SJSA1 (cell line): ENCODE measurements at regions not wholly inside any gene's neighbourhood (a gene's known extent, or its start where the extent isn't known, plus 50 kb on each side); places are given as distances from the start of the nearest gene placed in this dataset.

Experiments used
- DNase-seq, 2 experiments: peaks; one replicate each; pipeline ENCODE4 v3.0.0-alpha.2; 2015 to 2020; ENCODE audit warnings: low spot score in 2 of 2, low read depth in 1 of 2
- H3K27ac ChIP-seq: fragments of 250-450 bp; sonication (Bioruptor Pico); 2 replicates; pipeline ENCODE4 v1.5.1; 2020; ENCODE audit warnings: mild to moderate bottlenecking, moderate library complexity
- H3K27me3 ChIP-seq: fragments of 250-450 bp; sonication (Bioruptor Pico); replicated peaks from 2 replicates; pipeline ENCODE4 v1.5.1; 2020; ENCODE audit warnings: mild to moderate bottlenecking, moderate library complexity
- H3K36me3 ChIP-seq: fragments of 250-450 bp; sonication (Bioruptor Pico); 2 replicates; pipeline ENCODE4 v1.5.1; 2020; ENCODE audit warnings: mild to moderate bottlenecking
- H3K4me1 ChIP-seq: fragments of 250-450 bp; sonication (Bioruptor Pico); replicated peaks from 2 replicates; pipeline ENCODE4 v1.6.1; 2021; ENCODE audit warnings: mild to moderate bottlenecking
- H3K4me3 ChIP-seq: fragments of 250-450 bp; sonication (Bioruptor Pico); 2 replicates; pipeline ENCODE4 v1.5.1; 2020; ENCODE audit warnings: mild to moderate bottlenecking
- H3K9me3 ChIP-seq: fragments of 250-450 bp; sonication (Bioruptor Pico); replicated peaks from 2 replicates; pipeline ENCODE4 v1.5.1; 2020; ENCODE audit warnings: mild to moderate bottlenecking

DNA sequence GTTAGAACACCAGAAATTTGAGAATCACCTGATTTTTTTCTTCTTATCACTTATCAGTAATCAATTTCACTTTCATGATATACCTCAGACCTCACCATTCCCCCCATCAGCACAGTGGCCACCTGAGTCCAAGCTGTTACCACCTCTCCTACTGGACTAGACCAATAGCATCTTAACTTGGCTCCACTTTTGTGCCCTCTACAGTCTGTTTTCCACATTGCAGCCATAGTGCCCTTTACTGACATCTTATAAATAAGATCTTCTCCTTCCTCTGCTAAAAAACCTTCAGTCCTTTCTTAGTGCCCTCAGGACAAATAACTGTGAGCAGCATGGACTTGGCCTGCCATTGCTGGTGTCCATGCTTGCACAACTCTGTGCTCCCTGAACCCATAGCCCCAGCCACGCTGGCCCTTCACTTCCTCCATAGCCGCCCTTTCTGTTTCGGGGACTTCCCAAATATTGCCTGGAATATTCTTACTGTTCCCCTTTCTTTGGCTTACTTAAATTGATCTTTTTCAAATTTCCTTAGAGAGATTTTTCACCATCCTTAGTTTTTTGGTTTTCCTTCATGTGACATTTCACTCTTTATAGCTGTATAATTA is 380.8 kb downstream of the LMO7 start:
- Histone ChIP-seq H3K27ac (no peak overlapping the region), H3K27me3 (no peaks in the 10 kb centered on the region), H3K36me3 (no peaks in the 10 kb centered on the region), H3K4me3 (no peak overlapping the region), H3K4me1 (no peaks in the 10 kb centered on the region), H3K9me3 (no peaks in the 10 kb centered on the region)
- no peak for DNase-seq

DNA sequence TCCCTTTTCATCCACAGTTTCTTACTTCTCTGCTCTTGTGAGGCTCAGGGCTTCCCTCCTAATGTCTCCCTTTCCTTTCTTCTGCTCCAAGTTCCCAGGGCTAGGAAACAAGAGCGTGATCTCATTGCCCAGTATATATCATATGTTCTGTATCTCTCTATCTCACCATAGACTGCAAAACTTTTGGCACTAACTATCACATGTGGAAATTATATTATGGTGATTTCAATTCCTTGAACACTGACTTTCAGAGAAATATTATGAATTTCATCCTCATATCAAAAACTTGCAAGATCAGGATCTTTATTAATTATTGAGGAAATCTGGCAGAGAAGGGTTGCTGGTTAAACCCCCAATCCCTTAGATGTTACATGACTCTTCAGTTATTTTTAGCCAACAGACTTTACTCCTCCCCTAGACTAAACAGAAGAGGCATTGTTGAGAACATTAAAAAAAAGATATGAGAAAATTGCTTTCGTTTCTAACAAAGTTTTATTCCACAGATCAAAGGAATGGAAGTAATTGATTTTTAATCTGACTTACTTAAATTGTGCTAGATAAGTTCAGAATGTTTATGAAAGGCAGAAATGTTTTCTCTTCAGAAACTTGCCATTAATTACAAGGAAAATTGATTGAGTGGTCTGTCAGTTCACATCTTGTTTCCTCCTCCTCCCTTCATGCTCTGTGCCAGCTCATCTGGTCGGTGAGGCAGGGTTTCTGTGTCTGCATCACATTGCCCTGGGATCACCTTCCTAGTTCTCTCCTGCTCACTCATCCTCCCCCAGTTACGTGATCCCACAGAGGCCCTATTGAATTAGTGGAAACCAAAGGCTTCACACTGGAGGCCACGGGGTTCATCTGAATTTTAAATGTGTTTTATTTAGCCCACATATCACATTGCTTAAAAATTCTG is 378.5 kb downstream of the LMO7 start:
- no peaks in the 10 kb centered on the region for H3K4me1 ChIP-seq
- no peaks in the 10 kb centered on the region for H3K36me3 ChIP-seq
- H3K4me3 ChIP-seq, result no peak overlapping the region
- no peaks in the 10 kb centered on the region for H3K27me3 ChIP-seq
- no peaks in the 10 kb centered on the region for H3K9me3 ChIP-seq
- no peak overlapping the region for H3K27ac ChIP-seq
- no peak for DNase-seq

DNA sequence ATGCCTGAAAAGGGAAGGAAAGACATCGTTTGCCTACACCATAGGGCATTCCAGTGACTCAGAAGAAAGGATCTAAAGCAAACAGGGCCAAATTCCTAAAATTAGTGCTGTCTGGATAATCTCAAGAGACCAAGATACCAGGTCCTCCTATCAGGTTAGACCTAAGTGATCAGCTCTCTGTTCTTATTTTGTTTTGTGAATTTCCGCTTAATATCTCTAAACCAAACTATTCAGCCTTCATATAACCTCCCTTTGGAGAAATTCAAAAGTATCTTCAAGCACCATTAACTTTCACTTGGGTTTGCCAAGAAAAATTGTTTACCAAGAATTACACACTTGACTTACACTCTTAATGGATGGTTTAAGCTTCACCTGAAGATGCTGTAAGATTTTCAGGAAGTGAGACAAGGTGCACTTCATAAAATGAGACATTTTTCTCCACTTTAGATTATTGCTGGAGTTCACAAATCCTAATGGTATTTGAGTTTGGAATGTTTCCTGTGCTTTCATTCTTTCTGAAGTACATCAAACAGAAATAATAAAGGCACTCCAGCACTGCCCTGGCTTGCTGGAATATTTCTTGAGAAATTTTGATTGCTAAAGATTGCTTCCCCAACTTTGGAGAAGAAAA is 376.1 kb downstream of the LMO7 start:
- Histone ChIP-seq H3K27me3 (no peaks in the 10 kb centered on the region), H3K9me3 (no peaks in the 10 kb centered on the region), H3K27ac (no peak overlapping the region), H3K4me3 (no peak overlapping the region), H3K36me3 (no peaks in the 10 kb centered on the region), H3K4me1 (no peaks in the 10 kb centered on the region)
- no peak for DNase-seq

GRCh38 chr13:76009267-76009890 is 373.2 kb downstream of the LMO7 start:
- Histone ChIP-seq H3K9me3 (no peaks in the 10 kb centered on the region), H3K27ac (no peak overlapping the region), H3K27me3 (no peaks in the 10 kb centered on the region), H3K4me1 (no peaks in the 10 kb centered on the region), H3K4me3 (no peak overlapping the region), H3K36me3 (no peaks in the 10 kb centered on the region)
- no peak for DNase-seq

- Histone ChIP-seq H3K4me3 (no peak overlapping the region), H3K27ac (no peak overlapping the region), H3K4me1 (no peaks in the 10 kb centered on the region), H3K9me3 (no peaks in the 10 kb centered on the region), H3K36me3 (no peaks in the 10 kb centered on the region), H3K27me3 (no peaks in the 10 kb centered on the region)
- DNase-seq, result no peak
Measured at GRCh38 chr13:76004416-76004815, 368.3 kb downstream of the LMO7 start.

GRCh38 chr13:76000131-76000530 is 364.0 kb downstream of the LMO7 start:
- Histone ChIP-seq H3K4me3 (no peak overlapping the region), H3K36me3 (no peaks in the 10 kb centered on the region), H3K27me3 (no peaks in the 10 kb centered on the region), H3K9me3 (no peaks in the 10 kb centered on the region), H3K4me1 (no peaks in the 10 kb centered on the region), H3K27ac (no peak overlapping the region)
- no peak for DNase-seq

DNA sequence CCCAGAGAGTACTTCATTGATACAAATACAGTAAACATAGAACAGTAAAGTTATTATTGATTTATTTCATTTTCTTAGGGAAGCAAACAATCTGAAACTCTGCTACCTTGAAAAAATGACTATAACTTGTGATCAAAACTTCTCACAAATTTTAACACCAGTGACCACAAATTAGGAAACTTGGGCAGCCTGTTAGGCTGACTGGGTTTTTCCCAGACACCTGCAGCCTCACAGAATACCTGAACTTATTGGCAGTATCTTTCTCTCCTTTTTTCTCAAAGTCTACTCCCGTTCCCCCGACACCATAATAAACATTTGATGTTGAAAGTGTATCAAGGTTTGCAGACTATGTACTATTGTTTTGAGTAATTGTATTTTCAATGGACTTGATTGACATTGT is 360.5 kb downstream of the LMO7 start:
- Histone ChIP-seq H3K9me3 (no peaks in the 10 kb centered on the region), H3K27me3 (no peaks in the 10 kb centered on the region), H3K36me3 (no peaks in the 10 kb centered on the region), H3K4me3 (no peak overlapping the region), H3K27ac (no peak overlapping the region), H3K4me1 (no peaks in the 10 kb centered on the region)
- DNase-seq, result no peak

DNA sequence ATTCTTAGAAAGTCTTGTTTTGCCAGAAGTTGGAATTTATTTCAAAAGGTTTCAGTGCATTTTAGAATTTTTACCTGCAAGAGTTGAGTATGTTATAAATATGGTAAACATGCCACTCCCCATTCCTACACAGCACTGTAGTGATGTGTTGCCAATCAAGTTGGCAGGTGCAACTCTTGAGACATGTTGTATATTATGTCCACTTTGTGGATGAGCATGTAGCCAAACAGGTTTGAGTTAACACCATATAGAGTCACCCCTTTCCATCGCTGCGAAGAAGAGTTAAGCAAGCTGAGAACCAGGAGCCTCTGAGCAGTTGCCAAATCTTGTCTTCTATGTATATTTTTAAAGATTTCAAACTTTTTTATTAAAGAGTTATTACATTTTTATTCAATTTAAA is 359.8 kb downstream of the LMO7 start:
- Histone ChIP-seq H3K27ac (no peak overlapping the region), H3K9me3 (no peaks in the 10 kb centered on the region), H3K36me3 (no peaks in the 10 kb centered on the region), H3K4me1 (no peaks in the 10 kb centered on the region), H3K4me3 (no peak overlapping the region), H3K27me3 (no peaks in the 10 kb centered on the region)
- DNase-seq, result no peak

- Histone ChIP-seq H3K4me1 (no peaks in the 10 kb centered on the region), H3K27ac (no peak overlapping the region), H3K4me3 (no peak overlapping the region), H3K27me3 (no peaks in the 10 kb centered on the region), H3K9me3 (no peaks in the 10 kb centered on the region), H3K36me3 (no peaks in the 10 kb centered on the region)
- DNase-seq, result no peak
Measured at GRCh38 chr13:75993823-75994222, 357.7 kb downstream of the LMO7 start.

- Histone ChIP-seq H3K36me3 (no peaks in the 10 kb centered on the region), H3K4me1 (no peaks in the 10 kb centered on the region), H3K27ac (no peak overlapping the region), H3K4me3 (no peak overlapping the region), H3K27me3 (no peaks in the 10 kb centered on the region), H3K9me3 (no peaks in the 10 kb centered on the region)
- no peak for DNase-seq
Measured at GRCh38 chr13:75993241-75993640, 357.1 kb downstream of the LMO7 start.

DNA sequence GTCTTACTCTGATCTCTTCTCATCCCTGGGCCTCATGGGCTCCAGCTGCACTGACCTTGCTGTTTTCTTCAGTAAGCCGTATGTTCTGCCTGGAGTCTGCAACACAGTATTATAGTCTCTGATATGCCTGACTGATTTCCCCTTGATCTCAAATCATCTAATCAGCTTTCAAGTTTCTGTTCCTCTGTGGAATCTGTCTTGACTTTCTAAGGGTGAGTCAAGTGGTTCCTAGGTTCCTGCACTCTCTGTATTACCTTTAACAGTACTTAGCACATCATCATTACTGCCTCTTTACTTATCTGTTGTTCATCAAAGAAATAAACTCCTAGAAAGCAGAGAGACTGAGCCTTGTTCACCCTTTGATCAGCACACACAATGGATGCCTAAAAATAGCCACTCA is 350.7 kb downstream of the LMO7 start:
- Histone ChIP-seq H3K4me3 (no peak overlapping the region), H3K9me3 (no peaks in the 10 kb centered on the region)
- DNase-seq, result no peak

GRCh38 chr13:75985132-75985531 is 349.0 kb downstream of the LMO7 start:
- H3K4me3 ChIP-seq, result no peak overlapping the region
- H3K4me1 ChIP-seq, result no peaks in the 10 kb centered on the region
- H3K27ac ChIP-seq, result no peak overlapping the region
- no peaks in the 10 kb centered on the region for H3K9me3 ChIP-seq
- no peaks in the 10 kb centered on the region for H3K36me3 ChIP-seq
- no peaks in the 10 kb centered on the region for H3K27me3 ChIP-seq
- DNase-seq, result no peak

More for the DNA sequence above, 350.7 kb downstream of the LMO7 start:
- no peaks in the 10 kb centered on the region for H3K36me3 ChIP-seq
- no peaks in the 10 kb centered on the region for H3K4me1 ChIP-seq
- no peak overlapping the region for H3K27ac ChIP-seq
- H3K27me3 ChIP-seq, result no peaks in the 10 kb centered on the region

DNA sequence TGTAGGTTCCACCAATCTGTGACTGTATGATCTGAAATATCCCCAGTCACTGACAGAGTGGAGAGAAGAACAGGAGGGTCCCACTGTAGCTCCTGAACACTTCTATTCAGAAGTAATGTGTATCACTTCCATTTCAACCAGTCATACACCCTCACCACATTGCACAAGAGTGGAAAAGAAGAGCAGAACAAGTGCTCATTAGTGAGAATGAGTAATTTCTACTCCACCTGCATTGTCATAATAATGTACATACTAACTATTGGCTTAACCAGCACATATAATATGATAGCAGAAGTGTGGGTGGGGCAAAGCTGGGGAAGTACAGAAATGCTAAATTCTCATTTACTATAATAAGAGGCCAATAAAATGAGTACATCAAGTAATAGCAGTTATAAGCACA is 342.7 kb downstream of the LMO7 start:
- DNase-seq, result no peak
- H3K9me3 ChIP-seq, result no peaks in the 10 kb centered on the region
- H3K27me3 ChIP-seq, result 0 out of 2 replicates have a peak, but pooled peaks cover 5% of the 10 kb centered on the region
- H3K4me3 ChIP-seq, result no peak overlapping the region
- no peaks in the 10 kb centered on the region for H3K36me3 ChIP-seq
- no peaks in the 10 kb centered on the region for H3K4me1 ChIP-seq
- no peak overlapping the region for H3K27ac ChIP-seq
